ENCODE measurements at regions not wholly inside any gene's neighbourhood (a gene's known extent, or its start where the extent isn't known, plus 50 kb on each side); places are given as distances from the start of the nearest gene placed in this dataset.
"Not testable (repeated sequence)": the region's sequence is repeated elsewhere in the genome, so short reads cannot be mapped to it uniquely, and the experiment has no call there.

GRCh38 chr7:156378806-156379205 is 261.8 kb upstream of the RNF32 start:
- no peak for DNase-seq

GRCh38 chr7:156376317-156376716 is 264.3 kb upstream of the RNF32 start:
- DNase-seq: no peak

GRCh38 chr7:156374335-156374734 is 266.2 kb upstream of the RNF32 start:
- DNase-seq: no peak

- DNase-seq: not testable (repeated sequence)
These were observed 270.6 kb upstream of the RNF32 start for GRCh38 chr7:156369929-156370328.

GRCh38 chr7:156368053-156368843 is 272.3 kb upstream of the RNF32 start:
- DNase-seq: no peak

- DNase-seq: no peak
These were observed 276.8 kb upstream of the RNF32 start for GRCh38 chr7:156363751-156364150.

- DNase-seq: no peak
These were observed 279.7 kb upstream of the RNF32 start for GRCh38 chr7:156360835-156361234.

- no peak for DNase-seq
These were observed 284.0 kb upstream of the RNF32 start for GRCh38 chr7:156356551-156356950.

- no peak for DNase-seq
These were observed 287.2 kb upstream of the RNF32 start for GRCh38 chr7:156353352-156353751.

GRCh38 chr7:156347703-156348248 is 292.8 kb upstream of the RNF32 start:
- not testable (repeated sequence) for DNase-seq

- no peak for DNase-seq
These were observed 293.4 kb upstream of the RNF32 start for GRCh38 chr7:156347132-156347531.

GRCh38 chr7:156344595-156344994 is 296.0 kb upstream of the RNF32 start:
- DNase-seq: no peak

GRCh38 chr7:156334636-156335035 is 305.9 kb upstream of the RNF32 start:
- DNase-seq: peak; percentile 61

- DNase-seq: no peak
These were observed 312.7 kb upstream of the RNF32 start for GRCh38 chr7:156327916-156328315.

GRCh38 chr7:156327474-156327873 is 313.1 kb upstream of the RNF32 start:
- DNase-seq: no peak

- no peak for DNase-seq
These were observed 316.4 kb upstream of the RNF32 start for GRCh38 chr7:156324201-156324600.

- not testable (repeated sequence) for DNase-seq
These were observed 319.1 kb upstream of the RNF32 start for GRCh38 chr7:156321430-156321829.

GRCh38 chr7:156318926-156319325 is 321.6 kb upstream of the RNF32 start:
- DNase-seq: no peak

- DNase-seq: no peak
These were observed 322.1 kb upstream of the RNF32 start for GRCh38 chr7:156318426-156318825.

GRCh38 chr7:156309016-156309620 is 331.5 kb upstream of the RNF32 start:
- DNase-seq: no peak

- no peak for DNase-seq
These were observed 333.4 kb upstream of the RNF32 start for GRCh38 chr7:156307193-156307592.

GRCh38 chr7:156305351-156305750 is 335.2 kb upstream of the RNF32 start:
- no peak for DNase-seq

GRCh38 chr7:156282816-156283215 is 357.8 kb upstream of the RNF32 start:
- no peak for DNase-seq

- DNase-seq: no peak
These were observed 360.9 kb upstream of the RNF32 start for GRCh38 chr7:156279635-156280034.
